ENCODE measurements at regions not wholly inside any gene's neighbourhood (a gene's known extent, or its start where the extent isn't known, plus 50 kb on each side); places are given as distances from the start of the nearest gene placed in this dataset.

DNA sequence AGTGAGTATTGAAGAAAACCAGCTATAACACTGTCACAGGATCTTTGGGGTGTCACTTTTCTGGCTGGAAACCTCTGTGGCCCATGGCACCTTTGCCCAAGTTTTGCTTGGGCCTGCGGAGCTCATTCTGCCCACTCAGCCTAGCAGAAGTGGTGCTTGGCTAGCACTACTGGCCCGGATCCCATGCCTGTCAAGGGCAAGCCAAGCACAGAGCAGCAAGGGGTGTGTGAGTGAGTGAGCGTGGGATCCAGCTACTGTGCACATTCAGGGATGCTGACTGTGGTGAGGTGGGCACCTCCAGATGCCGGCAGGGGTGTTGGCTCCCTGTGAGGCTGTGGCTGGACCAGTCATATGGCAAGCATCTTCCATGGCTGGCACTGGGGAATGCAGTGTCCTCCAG, 55.4 kb upstream of the RASGEF1B start:
- Histone ChIP-seq H3K36me3 (no peaks in the 10 kb centered on the region), H3K4me2 (no peak overlapping the region), H3K27me3 (peaks cover 15% of the 10 kb centered on the region), H3K4me1 (peaks cover 30% of the 10 kb centered on the region), H4K20me1 (ENCODE audit: low read depth) (peaks cover 3% of the 10 kb centered on the region), H3K9me3 (ENCODE audit: low read depth) (no peaks in the 10 kb centered on the region), H3K4me3 (no peak overlapping the region), H3F3A (ENCODE audit: low read depth) (peaks cover 13% of the 10 kb centered on the region), H3K27ac (no peak overlapping the region), H3K9ac (no peak overlapping the region), H2AFZ (replicated peaks) (no peak overlapping the region), H3K79me2 (ENCODE audit: low read depth) (no peaks in the 10 kb centered on the region)
- no peak overlapping the region for H3K27ac Mint-ChIP-seq
- H3K36me3 Mint-ChIP-seq, result no peaks in the 10 kb centered on the region
- DNase-seq (ENCODE audit: low spot score), result no peak
- peaks cover 2% of the 10 kb centered on the region for H3K27me3 Mint-ChIP-seq (ENCODE audit: insufficient read depth, low read depth)
- peaks cover 11% of the 10 kb centered on the region for H3K4me1 Mint-ChIP-seq
- no peaks in the 10 kb centered on the region for H3K9me3 Mint-ChIP-seq
- no peak overlapping the region for H3K4me3 Mint-ChIP-seq
- TF ChIP-seq EZH2phosphoT487 (IDR thresholded peaks at IDR 0.05), result no peak

DNA sequence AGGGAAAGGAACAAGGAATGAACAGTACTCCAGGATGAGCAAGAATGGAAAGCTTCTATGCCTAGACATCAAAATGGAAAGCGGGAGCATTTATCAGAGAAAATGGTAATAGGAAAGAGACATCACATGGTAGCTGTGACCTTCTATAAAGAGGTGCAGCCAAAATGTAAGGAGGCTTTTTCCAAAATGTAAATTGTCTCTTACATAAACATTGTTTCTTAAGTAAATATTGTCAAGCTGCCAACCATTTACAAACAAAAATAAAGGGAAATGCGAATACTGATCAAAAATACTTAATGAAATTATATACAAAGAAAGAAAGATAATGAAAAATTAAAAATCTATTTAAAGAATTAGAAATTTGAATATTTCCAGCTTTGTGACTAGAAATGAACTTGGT, 55.0 kb upstream of the RASGEF1B start:
- no peak for DNase-seq (ENCODE audit: low spot score)
- Mint-ChIP-seq H3K27ac (no peak overlapping the region), H3K4me1 (peaks cover 11% of the 10 kb centered on the region), H3K4me3 (no peak overlapping the region), H3K9me3 (no peaks in the 10 kb centered on the region), H3K36me3 (no peaks in the 10 kb centered on the region), H3K27me3 (ENCODE audit: insufficient read depth, low read depth) (peaks cover 2% of the 10 kb centered on the region)
- Histone ChIP-seq H3K4me1 (peaks cover 30% of the 10 kb centered on the region), H3K4me2 (no peak overlapping the region), H4K20me1 (ENCODE audit: low read depth) (peaks cover 3% of the 10 kb centered on the region), H2AFZ (replicated peaks) (no peak overlapping the region), H3K4me3 (no peak overlapping the region), H3K27me3 (peaks cover 19% of the 10 kb centered on the region), H3K79me2 (ENCODE audit: low read depth) (no peaks in the 10 kb centered on the region), H3K27ac (no peak overlapping the region), H3F3A (ENCODE audit: low read depth) (peaks cover 13% of the 10 kb centered on the region), H3K36me3 (no peaks in the 10 kb centered on the region), H3K9ac (no peak overlapping the region), H3K9me3 (ENCODE audit: low read depth) (no peaks in the 10 kb centered on the region)
- TF ChIP-seq, protein P1, sequence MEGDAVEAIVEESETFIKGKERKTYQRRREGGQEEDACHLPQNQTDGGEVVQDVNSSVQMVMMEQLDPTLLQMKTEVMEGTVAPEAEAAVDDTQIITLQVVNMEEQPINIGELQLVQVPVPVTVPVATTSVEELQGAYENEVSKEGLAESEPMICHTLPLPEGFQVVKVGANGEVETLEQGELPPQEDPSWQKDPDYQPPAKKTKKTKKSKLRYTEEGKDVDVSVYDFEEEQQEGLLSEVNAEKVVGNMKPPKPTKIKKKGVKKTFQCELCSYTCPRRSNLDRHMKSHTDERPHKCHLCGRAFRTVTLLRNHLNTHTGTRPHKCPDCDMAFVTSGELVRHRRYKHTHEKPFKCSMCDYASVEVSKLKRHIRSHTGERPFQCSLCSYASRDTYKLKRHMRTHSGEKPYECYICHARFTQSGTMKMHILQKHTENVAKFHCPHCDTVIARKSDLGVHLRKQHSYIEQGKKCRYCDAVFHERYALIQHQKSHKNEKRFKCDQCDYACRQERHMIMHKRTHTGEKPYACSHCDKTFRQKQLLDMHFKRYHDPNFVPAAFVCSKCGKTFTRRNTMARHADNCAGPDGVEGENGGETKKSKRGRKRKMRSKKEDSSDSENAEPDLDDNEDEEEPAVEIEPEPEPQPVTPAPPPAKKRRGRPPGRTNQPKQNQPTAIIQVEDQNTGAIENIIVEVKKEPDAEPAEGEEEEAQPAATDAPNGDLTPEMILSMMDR (IDR thresholded peaks at IDR 0.05), result no peak
- no peak for TF ChIP-seq EZH2phosphoT487 (IDR thresholded peaks at IDR 0.05)
- TF ChIP-seq EZH2 (IDR thresholded peaks at IDR 0.05), result no peak

DNA sequence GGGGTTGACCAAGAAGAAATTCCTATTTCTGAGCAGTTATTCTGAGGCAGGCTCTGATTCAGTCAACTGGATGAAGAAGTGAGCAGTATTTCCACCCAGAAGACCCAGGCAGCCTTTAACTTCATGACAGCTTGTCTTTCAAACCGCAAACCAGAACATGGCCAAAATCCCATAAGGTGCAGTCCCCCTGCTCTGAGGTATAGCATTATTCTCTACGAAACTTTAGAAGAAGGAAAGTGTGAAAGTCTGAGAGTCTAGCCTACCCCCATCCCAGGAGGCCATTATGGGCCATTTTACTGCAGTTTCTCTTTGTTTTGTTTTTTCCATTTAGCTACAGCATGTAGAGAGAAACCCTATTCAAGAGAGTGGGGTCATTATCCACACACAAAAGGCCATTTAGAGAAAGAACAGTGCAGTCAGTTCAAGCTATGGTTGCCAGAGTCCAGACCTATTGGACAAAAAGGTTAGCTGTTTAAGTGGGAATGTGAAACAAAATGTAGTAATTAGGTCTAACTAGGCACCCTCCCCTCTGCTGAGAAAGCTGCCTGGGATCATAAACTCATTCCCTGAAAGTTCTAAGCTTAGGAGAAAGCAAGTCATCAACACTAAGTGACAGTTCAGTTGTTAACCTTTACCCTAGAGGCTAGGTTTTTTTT, 52.1 kb upstream of the RASGEF1B start:
- H3K9me3 ChIP-seq (ENCODE audit: low read depth), result no peaks in the 10 kb centered on the region
- peak overlapping the region; percentile 62 for H3K4me2 ChIP-seq
- Mint-ChIP-seq H3K36me3 (no peaks in the 10 kb centered on the region), H3K27ac (no peak overlapping the region), H3K4me3 (no peak overlapping the region), H3K4me1 (peaks cover 12% of the 10 kb centered on the region), H3K27me3 (ENCODE audit: insufficient read depth, low read depth) (peaks cover 2% of the 10 kb centered on the region), H3K9me3 (no peaks in the 10 kb centered on the region)
- H2AFZ ChIP-seq (replicated peaks), result no peak overlapping the region
- H4K20me1 ChIP-seq (ENCODE audit: low read depth), result peaks cover 3% of the 10 kb centered on the region
- H3K27ac ChIP-seq, result no peak overlapping the region
- no peak overlapping the region for H3K4me3 ChIP-seq
- no peak overlapping the region for H3K9ac ChIP-seq
- peaks cover 31% of the 10 kb centered on the region for H3K4me1 ChIP-seq
- H3K27me3 ChIP-seq, result peaks cover 19% of the 10 kb centered on the region
- no peaks in the 10 kb centered on the region for H3K36me3 ChIP-seq
- peak; percentile 77 for DNase-seq (ENCODE audit: low spot score)
- TF ChIP-seq, protein P1 (IDR thresholded peaks at IDR 0.05), result no peak
- TF ChIP-seq EZH2phosphoT487 (IDR thresholded peaks at IDR 0.05), result peak; percentile 99
- no peaks in the 10 kb centered on the region for H3K79me2 ChIP-seq (ENCODE audit: low read depth)
- H3F3A ChIP-seq (ENCODE audit: low read depth), result peaks cover 13% of the 10 kb centered on the region

DNA sequence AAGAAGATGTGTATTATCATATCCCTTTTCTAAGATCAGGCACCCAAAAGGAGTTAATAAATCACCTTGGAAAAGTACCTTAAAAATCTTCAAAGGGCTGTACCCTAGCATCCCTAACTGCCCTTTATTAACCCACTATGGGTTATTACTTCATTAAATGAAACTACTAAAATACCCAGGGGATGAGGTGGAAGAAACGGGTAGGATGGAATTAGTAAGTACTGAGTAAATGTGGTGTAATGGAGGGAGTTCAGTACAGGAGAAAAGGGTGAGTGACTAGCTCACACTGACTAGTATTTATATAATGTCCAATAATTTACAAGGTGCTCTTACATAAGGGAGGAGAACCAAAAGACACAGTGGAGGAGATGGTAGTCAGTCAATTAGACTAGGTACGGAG, 51.0 kb upstream of the RASGEF1B start:
- no peak for DNase-seq (ENCODE audit: low spot score)
- no peak overlapping the region for H3K27ac Mint-ChIP-seq
- H3K4me1 ChIP-seq, result peaks cover 35% of the 10 kb centered on the region
- H3K27ac ChIP-seq, result no peak overlapping the region
- peaks cover 13% of the 10 kb centered on the region for H3K4me1 Mint-ChIP-seq
- peaks cover 3% of the 10 kb centered on the region for H4K20me1 ChIP-seq (ENCODE audit: low read depth)
- H2AFZ ChIP-seq (replicated peaks), result no peak overlapping the region
- TF ChIP-seq, protein P1 (IDR thresholded peaks at IDR 0.05), result no peak
- no peak for TF ChIP-seq EZH2phosphoT487 (IDR thresholded peaks at IDR 0.05)
- no peak for TF ChIP-seq EZH2 (IDR thresholded peaks at IDR 0.05)
- H3K4me3 ChIP-seq, result no peak overlapping the region
- peaks cover 13% of the 10 kb centered on the region for H3F3A ChIP-seq (ENCODE audit: low read depth)
- no peaks in the 10 kb centered on the region for H3K36me3 Mint-ChIP-seq
- H3K9ac ChIP-seq, result no peak overlapping the region
- H3K4me2 ChIP-seq, result no peak overlapping the region
- H3K36me3 ChIP-seq, result no peaks in the 10 kb centered on the region
- H3K27me3 ChIP-seq, result peaks cover 19% of the 10 kb centered on the region
- H3K9me3 ChIP-seq (ENCODE audit: low read depth), result no peaks in the 10 kb centered on the region
- H3K4me3 Mint-ChIP-seq, result no peak overlapping the region
- H3K27me3 Mint-ChIP-seq (ENCODE audit: insufficient read depth, low read depth), result peaks cover 2% of the 10 kb centered on the region
- H3K9me3 Mint-ChIP-seq, result no peaks in the 10 kb centered on the region
- H3K79me2 ChIP-seq (ENCODE audit: low read depth), result no peaks in the 10 kb centered on the region

Data from neural progenitor cell (in vitro differentiated cells).